PC-9 (cell line): ENCODE measurements at regions not wholly inside any gene's neighbourhood (a gene's known extent, or its start where the extent isn't known, plus 50 kb on each side); places are given as distances from the start of the nearest gene placed in this dataset.

Experiments used
- BruUV-seq: library from RNA; stranded (reverse); fragments of 400-500 nt; replicated peaks from 2 replicates; lab custom pipeline; 2021; lab: Mats Ljungman, UMichigan
- CTCF ChIA-PET: fragments of 300-600 bp; sonication (Branson Sonifier 250); formaldehyde crosslinking; loops from one replicate; lab custom pipeline; 2022; ENCODE audit warnings: antibody characterized with exemption; lab: Charles Lee
- POLR2A ChIA-PET: fragments of 300-600 bp; sonication (Branson Sonifier 250); formaldehyde crosslinking; loops from one replicate; lab custom pipeline; 2022; ENCODE audit warnings: antibody characterized with exemption; ENCODE audit not compliant: unreplicated experiment; lab: Charles Lee
- DNase-seq, 2 experiments: peaks; one replicate each; pipeline versions ENCODE4 v3.0.0 to v3.0.0-alpha.2; 2015 to 2022; ENCODE audit warnings: mixed read lengths in 1 of 2
- H2AFZ ChIP-seq: fragments of 200-600 bp; sonication (generic); 2 replicates; pipeline ENCODE4 v1.8.1; 2017; ENCODE audit warnings: antibody characterized with exemption
- H3F3A ChIP-seq: fragments of 200-600 bp; sonication (generic); 2 replicates; pipeline ENCODE4 v1.8.1; 2017; ENCODE audit warnings: antibody characterized with exemption, mild to moderate bottlenecking, low read depth; ENCODE audit not compliant: insufficient read depth
- H3K27ac ChIP-seq: fragments of 200-600 bp; sonication (generic); 2 replicates; pipeline ENCODE4 v1.6.1; 2016; ENCODE audit warnings: mixed run types
- H3K27me3 ChIP-seq: fragments of 200-600 bp; sonication (generic); 2 replicates; pipeline ENCODE4 v1.6.1; 2016; ENCODE audit warnings: low read depth, mixed run types; ENCODE audit not compliant: insufficient read depth
- H3K36me3 ChIP-seq: fragments of 200-600 bp; sonication (generic); 2 replicates; pipeline ENCODE4 v1.6.1; 2016; ENCODE audit warnings: low read depth, mixed run types
- H3K4me1 ChIP-seq: fragments of 200-600 bp; sonication (generic); replicated peaks from 2 replicates; pipeline ENCODE4 v1.6.1; 2016; ENCODE audit warnings: mixed run types; ENCODE audit not compliant: insufficient read depth
- H3K4me2 ChIP-seq: fragments of 200-600 bp; sonication (generic); 2 replicates; pipeline ENCODE4 v1.6.1; 2017; ENCODE audit warnings: mixed run types
- H3K4me3 ChIP-seq: fragments of 200-600 bp; sonication (generic); 2 replicates; pipeline ENCODE4 v1.6.1; 2016; ENCODE audit warnings: mixed run types
- H3K79me2 ChIP-seq: fragments of 200-600 bp; sonication (generic); 2 replicates; pipeline ENCODE4 v1.6.1; 2017; ENCODE audit warnings: low read depth, mixed run types
- H3K9me2 ChIP-seq: fragments of 200-600 bp; sonication (generic); 2 replicates; pipeline ENCODE4 v1.8.1; 2017; ENCODE audit warnings: mild to moderate bottlenecking; ENCODE audit not compliant: insufficient read depth
- H3K9me3 ChIP-seq: fragments of 200-600 bp; sonication (generic); 2 replicates; pipeline ENCODE4 v1.8.1; 2016; ENCODE audit warnings: low read depth; ENCODE audit not compliant: insufficient read depth
- H4K20me1 ChIP-seq: fragments of 200-600 bp; sonication (generic); 2 replicates; pipeline ENCODE4 v1.8.1; 2017; ENCODE audit not compliant: insufficient read depth
- EZH2 ChIP-seq: fragments of 200-600 bp; sonication (generic); IDR thresholded peaks from 2 replicates; pipeline ENCODE4 v1.8.0; 2017; ENCODE audit warnings: antibody characterized with exemption, low read depth
- intact Hi-C: fragments of 100-400 bp; cut with micrococcal nuclease; formaldehyde crosslinking; loops from one replicate; pipeline ENCODE4 v1.10.0; 2022; ENCODE audit not compliant: unreplicated experiment
- TF ChIP-seq, protein P1 (sequence below): fragments of 200-600 bp; sonication (generic); conservative IDR thresholded peaks from 2 replicates; pipeline ENCODE4 v1.6.1; 2017; ENCODE audit warnings: mixed run types, antibody characterized with exemption, mild to moderate bottlenecking, moderate library complexity

DNA sequence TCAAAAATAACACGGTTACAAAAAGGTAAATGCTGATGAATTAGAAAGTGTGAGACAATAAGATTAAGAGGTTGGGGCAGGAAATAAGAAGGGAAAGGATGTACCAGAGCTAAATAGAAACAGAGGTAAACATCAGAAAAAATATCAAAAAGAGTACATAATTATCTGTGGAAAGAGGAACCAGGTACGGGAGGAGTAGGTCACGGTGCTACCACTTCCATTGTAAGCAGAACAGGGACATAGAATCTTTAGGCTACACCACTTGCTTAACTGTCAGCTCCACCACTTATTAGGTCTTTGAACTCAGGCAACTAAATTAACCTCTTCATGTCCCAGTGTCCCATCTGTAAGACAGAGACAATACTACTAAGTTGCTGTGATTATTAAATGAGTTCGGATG lies 350.3 kb downstream of the LRATD1 start:
- DNase-seq = no peak
- ChIA-PET POLR2A (no interaction called here), CTCF (no interaction called here)
- TF ChIP-seq EZH2 = no peak
- TF ChIP-seq, protein P1, sequence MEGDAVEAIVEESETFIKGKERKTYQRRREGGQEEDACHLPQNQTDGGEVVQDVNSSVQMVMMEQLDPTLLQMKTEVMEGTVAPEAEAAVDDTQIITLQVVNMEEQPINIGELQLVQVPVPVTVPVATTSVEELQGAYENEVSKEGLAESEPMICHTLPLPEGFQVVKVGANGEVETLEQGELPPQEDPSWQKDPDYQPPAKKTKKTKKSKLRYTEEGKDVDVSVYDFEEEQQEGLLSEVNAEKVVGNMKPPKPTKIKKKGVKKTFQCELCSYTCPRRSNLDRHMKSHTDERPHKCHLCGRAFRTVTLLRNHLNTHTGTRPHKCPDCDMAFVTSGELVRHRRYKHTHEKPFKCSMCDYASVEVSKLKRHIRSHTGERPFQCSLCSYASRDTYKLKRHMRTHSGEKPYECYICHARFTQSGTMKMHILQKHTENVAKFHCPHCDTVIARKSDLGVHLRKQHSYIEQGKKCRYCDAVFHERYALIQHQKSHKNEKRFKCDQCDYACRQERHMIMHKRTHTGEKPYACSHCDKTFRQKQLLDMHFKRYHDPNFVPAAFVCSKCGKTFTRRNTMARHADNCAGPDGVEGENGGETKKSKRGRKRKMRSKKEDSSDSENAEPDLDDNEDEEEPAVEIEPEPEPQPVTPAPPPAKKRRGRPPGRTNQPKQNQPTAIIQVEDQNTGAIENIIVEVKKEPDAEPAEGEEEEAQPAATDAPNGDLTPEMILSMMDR = no peak
- Histone ChIP-seq H3K9me3 (no peaks in the 10 kb centered on the region), H3K9me2 (no peaks in the 10 kb centered on the region), H3K27me3 (peaks cover 3% of the 10 kb centered on the region; the same call in 1 of the 2 replicates), H3K4me3 (no peak overlapping the region), H3K27ac (no peak overlapping the region), H3K36me3 (no peaks in the 10 kb centered on the region), H3K4me2 (no peak overlapping the region), H3K79me2 (no peaks in the 10 kb centered on the region), H3F3A (no peaks in the 10 kb centered on the region), H4K20me1 (no peaks in the 10 kb centered on the region), H3K4me1 (no peaks in the 10 kb centered on the region), H2AFZ (no peak overlapping the region)
- intact Hi-C loops = no loop called here
- BruUV-seq = no TSS peak

DNA sequence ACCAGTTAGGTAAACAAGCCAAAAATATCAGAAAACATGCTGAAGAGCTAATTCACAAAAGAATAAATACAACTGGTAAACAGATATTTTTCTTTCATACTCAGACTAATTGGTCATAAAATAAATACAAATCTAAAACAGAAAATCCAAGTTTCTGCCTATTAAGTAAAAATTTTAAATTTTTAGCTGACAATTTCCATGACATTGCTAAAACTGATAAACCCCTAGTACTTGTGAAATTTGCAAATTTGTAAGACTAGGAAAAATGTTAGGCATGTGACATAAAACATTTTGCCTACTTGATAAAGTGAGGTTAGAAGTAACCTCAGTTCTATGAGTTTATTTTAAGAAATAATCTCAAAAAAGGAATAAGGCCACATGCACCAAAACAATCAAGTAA lies 356.1 kb downstream of the LRATD1 start:
- H3F3A ChIP-seq = no peaks in the 10 kb centered on the region
- no peak for DNase-seq
- no peaks in the 10 kb centered on the region for H3K9me3 ChIP-seq
- no peaks in the 10 kb centered on the region for H3K9me2 ChIP-seq
- CTCF ChIA-PET = no interaction called here
- H3K79me2 ChIP-seq = no peaks in the 10 kb centered on the region
- H3K27me3 ChIP-seq = no peaks in the 10 kb centered on the region
- H3K4me1 ChIP-seq = no peaks in the 10 kb centered on the region
- no peak overlapping the region for H3K27ac ChIP-seq
- intact Hi-C loops = no loop called here
- no peaks in the 10 kb centered on the region for H3K36me3 ChIP-seq
- no peak overlapping the region for H3K4me2 ChIP-seq
- H4K20me1 ChIP-seq = no peaks in the 10 kb centered on the region
- no peak overlapping the region for H2AFZ ChIP-seq
- no TSS peak for BruUV-seq
- TF ChIP-seq, protein P1 = no peak
- H3K4me3 ChIP-seq = no peak overlapping the region
- POLR2A ChIA-PET = no interaction called here

DNA sequence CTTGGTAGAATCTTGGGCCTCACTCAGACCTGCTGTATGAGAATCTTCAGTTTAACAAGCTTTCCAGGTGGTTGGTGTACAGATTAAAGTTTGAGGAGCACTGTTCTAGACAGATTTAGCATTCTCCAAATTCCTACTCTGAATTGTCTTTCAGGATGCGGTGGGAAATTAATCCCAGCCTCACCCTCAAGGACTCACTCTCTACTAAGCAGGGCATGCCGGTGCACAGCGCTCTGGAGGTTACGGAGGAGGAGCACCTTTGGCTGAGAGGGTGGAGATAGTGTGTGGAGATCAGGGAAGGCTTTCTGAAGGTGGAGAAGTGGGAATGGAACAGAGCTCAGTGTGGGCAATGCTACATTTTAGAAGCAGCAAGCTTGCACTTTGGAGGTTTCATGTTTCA lies 359.2 kb downstream of the LRATD1 start:
- H4K20me1 ChIP-seq = no peaks in the 10 kb centered on the region
- BruUV-seq = no TSS peak
- CTCF ChIA-PET = no interaction called here
- no peaks in the 10 kb centered on the region for H3F3A ChIP-seq
- no peak for DNase-seq
- no peak for TF ChIP-seq EZH2
- TF ChIP-seq, protein P1 = no peak
- POLR2A ChIA-PET = no interaction called here
- intact Hi-C loops = no loop called here
- no peaks in the 10 kb centered on the region for H3K9me2 ChIP-seq
- no peak overlapping the region for H2AFZ ChIP-seq
- no peak overlapping the region for H3K27ac ChIP-seq
- no peak overlapping the region for H3K4me3 ChIP-seq
- H3K79me2 ChIP-seq = no peaks in the 10 kb centered on the region
- no peak overlapping the region for H3K4me2 ChIP-seq
- H3K27me3 ChIP-seq = no peaks in the 10 kb centered on the region
- H3K36me3 ChIP-seq = no peaks in the 10 kb centered on the region
- H3K9me3 ChIP-seq = no peaks in the 10 kb centered on the region
- no peaks in the 10 kb centered on the region for H3K4me1 ChIP-seq
